GM18505 (cell line): ENCODE measurements at regions not wholly inside any gene's neighbourhood (a gene's known extent, or its start where the extent isn't known, plus 50 kb on each side); places are given as distances from the start of the nearest gene placed in this dataset.

Source experiments
- ATAC-seq: cut with Tn5 transposase; IDR thresholded peaks from one replicate; pipeline ENCODE4 v1.9.1; 2021; ENCODE audit not compliant: unreplicated experiment
- POLR2A ChIP-seq: IDR thresholded peaks from 4 replicates; pipeline ENCODE4 v1.6.1; 2011; ENCODE audit warnings: borderline replicate concordance; ENCODE audit not compliant: insufficient read depth, insufficient read length; ENCODE audit errors: extremely low read depth

DNA sequence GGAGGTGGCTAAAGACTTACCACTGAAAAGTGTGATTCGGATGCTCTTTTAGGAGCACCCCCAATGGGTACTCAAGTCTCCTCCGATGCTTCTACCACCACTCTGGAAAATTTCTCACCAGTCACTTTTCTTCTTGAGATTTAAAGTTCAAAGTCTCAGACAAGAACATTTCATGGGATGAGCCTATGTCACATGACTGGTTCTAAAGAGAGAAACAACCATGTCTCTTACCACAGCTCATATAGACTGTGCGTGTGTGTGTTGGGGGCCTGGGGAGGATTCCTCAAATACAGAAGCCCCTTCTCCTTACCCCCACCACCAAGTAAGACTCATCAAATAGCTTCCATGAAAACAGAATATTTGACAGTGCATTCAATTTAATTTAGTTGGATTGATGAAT lies 181.7 kb upstream of the MIR17HG start:
- no peak for TF ChIP-seq POLR2A
- no peak for ATAC-seq

DNA sequence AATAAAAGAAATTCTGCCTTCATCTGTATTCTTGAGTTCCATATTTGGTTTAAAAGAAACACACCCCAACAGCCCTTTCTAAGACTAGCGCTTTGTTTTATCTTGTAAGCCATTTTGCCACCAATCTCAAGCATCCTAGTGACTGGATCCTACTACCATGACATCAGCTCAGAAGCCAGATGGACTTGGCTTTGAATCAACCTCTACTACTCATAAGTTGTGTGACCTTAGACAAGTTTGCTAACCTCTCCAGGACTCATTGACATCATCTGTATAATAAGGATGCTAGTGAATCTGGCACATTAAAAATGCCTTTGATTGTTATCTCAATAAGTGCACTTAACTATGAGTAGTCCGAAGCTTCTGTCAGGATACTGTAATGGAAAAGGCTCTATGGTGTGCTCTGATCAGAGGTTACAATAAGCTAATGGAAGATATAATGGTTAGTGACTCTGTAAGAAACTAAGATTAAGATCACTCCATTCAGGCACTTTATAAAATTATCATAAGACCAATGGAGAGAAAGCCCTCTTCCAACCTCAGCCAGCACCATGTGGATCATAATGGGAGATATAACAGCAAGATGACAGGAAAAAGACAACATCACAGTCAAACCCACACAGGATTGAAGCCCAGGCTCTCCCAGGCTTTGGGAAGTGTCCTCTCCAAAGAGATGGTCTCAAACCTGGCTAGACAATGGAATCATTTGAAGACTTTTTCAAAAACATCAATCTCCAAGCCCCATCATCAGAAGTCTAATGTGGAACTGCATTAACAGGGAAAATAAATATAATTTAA lies 180.6 kb upstream of the MIR17HG start:
- no peak for TF ChIP-seq POLR2A
- ATAC-seq = no peak

DNA sequence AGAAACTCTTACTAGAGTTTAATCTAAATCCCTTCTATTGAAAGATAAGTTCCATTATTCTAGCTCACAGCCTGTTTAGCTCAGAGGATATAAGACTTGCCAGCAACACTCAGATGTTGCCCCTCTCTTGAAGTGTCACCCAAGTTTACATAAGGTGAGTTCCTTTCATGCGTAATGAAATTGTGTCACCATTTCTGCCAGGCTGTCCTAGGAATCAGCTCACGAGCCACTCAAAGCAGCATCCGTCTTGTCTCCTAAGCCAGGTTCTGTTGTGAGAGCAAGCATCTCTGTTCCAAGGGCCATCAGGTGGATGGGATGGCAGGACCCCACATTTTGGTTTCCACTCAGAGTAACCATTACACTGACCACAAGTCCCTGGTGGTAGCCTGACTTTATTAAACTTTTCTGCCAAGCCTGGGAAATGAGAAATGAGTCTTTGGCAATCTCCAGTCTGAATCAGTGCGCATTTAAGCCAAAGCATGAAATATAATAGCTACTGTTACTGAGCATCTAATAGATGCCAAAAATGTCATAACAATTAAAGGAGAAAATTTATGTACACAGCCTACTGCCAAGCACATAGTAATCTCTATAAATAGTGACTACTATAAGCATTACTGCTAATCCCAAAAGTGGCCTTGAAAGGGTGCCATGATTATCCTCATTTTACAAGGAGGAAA lies 179.6 kb upstream of the MIR17HG start:
- no peak for ATAC-seq
- TF ChIP-seq POLR2A = no peak

DNA sequence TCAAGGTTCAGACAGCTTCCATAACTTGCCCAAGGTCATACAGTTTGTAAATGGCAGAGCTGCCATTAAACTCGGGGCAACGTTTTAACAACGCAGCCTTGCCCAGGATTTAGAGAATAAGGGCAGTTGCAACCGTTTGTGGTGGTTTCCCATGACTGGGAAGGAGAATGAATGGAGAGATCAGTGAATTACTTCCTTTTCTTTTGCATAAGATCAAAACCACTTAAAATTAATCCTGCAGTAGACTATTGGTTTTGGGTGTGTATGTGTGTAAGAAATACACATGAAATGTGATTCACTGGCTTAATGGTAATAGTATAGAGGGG lies 179.1 kb upstream of the MIR17HG start:
- no peak for TF ChIP-seq POLR2A
- no peak for ATAC-seq

DNA sequence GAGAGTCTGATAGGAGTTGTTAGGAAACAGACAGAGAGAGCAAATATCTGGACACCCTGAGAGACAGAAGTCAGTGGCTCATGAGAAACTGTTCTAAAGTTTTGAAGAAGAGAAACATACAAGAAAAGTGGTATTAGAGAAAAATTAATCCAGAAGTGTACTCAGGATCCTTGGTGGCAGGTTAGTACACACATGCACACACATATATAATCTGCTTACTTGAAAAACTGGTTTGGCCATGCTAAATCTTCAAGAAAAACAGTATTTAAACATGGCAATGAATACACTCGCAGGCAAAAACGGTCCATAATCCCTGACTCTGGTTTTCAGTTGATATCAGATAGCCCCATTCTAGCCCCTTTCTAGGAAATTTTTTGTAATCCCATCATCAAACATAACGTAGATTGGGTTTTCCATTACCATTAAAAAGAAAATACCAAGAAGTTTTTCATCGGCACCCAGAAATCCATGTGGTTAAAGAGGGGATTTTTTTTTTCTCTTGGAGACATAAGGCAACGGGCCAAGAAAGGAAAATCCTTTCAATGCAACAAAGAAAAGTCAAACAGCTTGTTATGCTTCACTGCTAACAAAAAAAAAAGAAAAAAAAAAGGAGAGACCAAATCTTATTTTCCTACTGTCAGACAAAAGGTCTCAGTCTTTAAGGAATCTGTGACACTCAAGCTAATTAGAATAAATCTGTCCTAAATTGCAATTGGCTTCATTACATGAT lies 178.0 kb upstream of the MIR17HG start:
- no peak for TF ChIP-seq POLR2A
- ATAC-seq = no peak

DNA sequence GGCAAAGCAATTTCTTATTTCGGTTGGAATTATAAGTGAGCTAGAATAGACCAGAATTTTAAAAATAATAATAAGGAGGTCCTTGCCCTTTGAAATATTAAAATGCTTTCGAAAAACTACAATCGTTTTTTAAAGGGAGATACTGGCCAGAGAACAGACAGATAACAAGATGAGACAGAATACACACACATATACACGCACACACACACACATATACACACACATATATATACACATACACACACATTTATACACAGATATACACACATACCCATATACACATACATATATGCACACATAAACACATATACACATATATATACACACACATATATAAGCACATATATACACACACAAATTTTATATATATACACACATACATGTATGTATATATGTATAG lies 175.3 kb upstream of the MIR17HG start:
- TF ChIP-seq POLR2A = no peak
- no peak for ATAC-seq

DNA sequence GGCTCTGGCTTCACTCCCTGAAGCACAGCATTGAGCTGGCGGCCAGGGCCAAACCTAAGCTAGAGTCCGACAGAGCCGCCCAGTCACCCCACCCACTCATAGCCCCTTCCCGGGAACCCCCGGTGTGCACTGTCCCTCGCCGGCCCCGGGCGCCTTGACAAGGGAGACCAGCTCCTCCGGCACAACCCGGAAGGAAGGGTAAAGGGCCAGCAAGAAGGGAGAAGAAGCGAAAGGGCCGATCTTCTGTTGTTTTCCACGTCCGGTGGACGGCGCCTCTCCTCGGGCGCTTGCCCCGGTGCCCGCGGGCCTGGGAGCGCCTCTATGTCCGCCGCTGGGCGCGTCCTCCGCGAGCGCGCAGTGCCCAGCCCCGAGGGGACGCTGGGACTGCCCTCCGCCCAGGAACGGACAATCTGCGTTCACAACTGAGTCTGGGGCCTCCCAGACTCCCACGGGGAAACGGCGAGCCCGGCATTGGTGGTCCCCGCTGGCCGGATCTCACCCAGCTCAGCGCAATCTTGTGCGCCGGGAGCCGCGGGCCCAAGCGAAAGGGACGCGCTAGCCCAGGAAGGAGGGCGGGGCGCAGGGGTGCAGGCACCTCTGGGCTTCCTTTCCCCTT lies 172.5 kb upstream of the MIR17HG start:
- no peak for ATAC-seq
- TF ChIP-seq POLR2A = no peak

DNA sequence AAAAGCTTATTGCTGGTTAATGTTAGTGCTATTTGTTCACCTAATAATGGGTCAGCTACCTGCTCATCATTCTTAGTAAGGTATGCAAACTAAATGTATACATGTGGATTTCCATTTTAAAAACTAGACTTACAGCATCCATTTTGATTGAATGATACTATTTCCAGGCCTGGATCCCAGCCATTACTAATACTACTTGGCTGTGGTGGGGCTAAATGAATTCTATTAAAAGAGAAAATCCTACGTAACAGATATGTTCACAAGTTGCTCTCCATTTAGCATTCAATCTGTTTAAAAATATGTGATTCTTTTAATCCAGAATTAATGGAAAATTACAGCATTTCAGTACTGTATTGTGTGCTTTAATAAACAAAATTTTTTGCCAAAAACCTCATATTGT lies 169.4 kb upstream of the MIR17HG start:
- TF ChIP-seq POLR2A = no peak
- no peak for ATAC-seq

DNA sequence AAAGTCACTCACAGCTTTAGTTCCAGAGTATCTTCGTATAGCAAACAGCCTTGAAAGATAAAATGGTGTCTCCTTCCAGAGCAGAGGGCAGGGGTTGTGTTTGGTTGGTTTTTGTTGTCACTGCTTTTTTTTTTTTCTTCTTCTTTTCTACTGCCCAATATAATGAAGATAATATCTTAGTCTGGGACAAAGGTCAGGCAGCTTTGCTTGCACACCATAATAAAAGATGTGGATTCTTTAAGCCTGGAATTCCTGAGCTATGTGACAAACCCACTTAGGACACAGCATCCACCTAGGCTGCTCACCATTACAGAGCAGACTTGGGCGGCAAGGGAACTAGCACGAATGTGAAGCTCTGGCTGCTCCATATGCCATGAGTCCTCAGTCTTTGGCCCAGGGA lies 165.6 kb upstream of the MIR17HG start:
- ATAC-seq = no peak
- no peak for TF ChIP-seq POLR2A

DNA sequence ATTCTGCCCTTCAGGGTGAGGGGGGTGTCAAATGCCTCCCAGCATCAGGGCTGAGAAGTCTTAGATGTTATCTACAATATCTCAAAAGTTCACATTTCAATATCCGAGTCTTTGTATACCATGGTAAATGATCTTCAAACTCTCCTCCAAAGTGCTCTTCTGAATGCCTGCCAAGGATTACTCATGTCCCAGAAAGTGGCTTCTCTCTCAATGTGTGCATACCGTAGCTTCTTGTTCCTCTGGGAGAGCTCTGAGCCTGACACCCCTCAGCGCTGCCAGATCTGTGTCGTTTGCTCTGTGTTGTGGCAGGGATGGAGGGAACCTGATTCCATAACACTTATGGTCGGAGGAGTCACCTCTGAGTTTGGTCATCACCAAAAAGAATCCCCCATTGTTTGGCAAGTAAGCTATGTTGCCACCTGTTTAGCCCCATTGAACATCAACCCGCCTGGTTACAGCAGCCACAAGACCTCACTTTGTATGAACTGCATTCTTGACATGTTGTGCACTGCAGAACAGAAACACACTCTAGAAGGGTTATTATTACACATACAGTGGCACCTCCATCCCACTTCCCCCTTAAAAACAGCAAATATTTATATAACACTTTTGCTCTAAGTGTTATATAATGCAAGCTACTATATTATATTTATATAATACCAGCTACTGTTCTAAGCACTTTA lies 163.1 kb upstream of the MIR17HG start:
- no peak for TF ChIP-seq POLR2A
- no peak for ATAC-seq

DNA sequence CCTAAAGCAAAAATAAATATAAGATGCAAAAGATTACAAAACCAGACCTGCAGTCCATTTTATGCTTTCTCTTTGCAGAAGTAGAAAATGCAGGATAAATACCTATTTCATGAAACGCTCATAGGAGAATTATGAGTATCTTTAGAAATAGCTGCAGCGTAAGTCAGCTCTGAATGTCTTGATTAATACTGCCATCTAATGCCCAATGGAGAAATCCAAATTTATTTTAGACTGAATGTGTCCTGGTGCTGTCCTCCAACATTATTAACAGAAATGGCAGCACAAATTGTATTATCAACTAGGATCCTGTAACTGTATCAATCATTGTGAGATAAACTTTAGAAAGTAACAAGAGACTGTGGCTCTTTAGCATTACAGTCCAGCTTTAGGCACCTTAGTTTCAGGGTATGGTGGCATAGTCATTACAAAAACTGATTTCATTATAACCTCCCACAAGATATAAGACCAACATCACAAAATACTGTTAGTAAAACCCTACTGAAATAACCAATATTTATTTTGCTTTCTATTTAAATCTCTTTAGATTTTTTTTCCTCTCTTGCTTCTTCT lies 162.1 kb upstream of the MIR17HG start:
- TF ChIP-seq POLR2A = no peak
- ATAC-seq = no peak

DNA sequence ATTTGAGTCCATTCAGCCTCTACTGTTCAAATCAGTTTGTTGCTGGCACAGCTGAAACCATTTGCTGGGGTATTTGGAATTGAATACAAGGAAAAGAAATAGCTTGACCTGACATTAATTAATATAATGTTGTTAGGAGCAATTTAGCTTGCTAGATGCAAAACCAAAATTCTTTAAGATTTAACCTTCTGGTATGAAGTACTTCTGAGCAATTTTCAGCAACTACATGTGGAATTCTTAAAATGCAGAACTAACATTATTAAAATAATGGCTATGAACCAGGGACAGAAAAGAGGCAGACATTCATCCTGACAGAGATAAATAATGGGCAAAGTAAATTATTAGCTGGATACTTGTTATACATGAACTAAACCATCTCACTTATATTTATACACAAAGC lies 160.0 kb upstream of the MIR17HG start:
- TF ChIP-seq POLR2A = no peak

DNA sequence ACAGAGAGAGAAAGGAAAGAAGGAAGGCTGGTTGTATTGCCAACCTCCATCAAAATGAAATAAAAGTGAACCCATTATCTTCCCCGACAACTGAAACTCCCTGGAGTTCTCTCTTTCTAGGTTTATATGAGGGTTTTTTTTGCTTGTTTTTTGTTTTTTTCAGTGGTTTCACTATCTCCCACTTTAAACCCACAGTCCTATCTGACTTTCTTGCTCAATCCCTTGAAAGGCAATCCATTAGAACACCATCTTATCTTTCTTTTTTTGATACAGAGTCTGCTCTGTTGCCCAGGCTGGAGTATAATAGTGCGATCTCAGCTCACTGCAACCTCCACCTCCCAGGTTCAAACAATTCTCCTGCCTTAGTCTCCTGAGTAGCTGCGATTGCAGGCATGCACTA lies 158.0 kb upstream of the MIR17HG start:
- TF ChIP-seq POLR2A = no peak
- ATAC-seq = no peak

More for the DNA sequence above, 160.0 kb upstream of the MIR17HG start:
- ATAC-seq = no peak
